H9 (cell line): ENCODE measurements at regions not wholly inside any gene's neighbourhood (a gene's known extent, or its start where the extent isn't known, plus 50 kb on each side); places are given as distances from the start of the nearest gene placed in this dataset.

ENCODE experiments used
- DNase-seq: peaks from one replicate; pipeline ENCODE4 v3.0.0-alpha.2; 2017
- H2AFZ ChIP-seq: one replicate; pipeline ENCODE4 v1.6.1; 2013; ENCODE audit warnings: mild to moderate bottlenecking, low read length, control low read depth, moderate library complexity
- H2AK5ac ChIP-seq: 2 replicates; pipeline ENCODE4 v1.6.1; 2013; ENCODE audit warnings: low read length, control low read depth, mixed read lengths; ENCODE audit not compliant: insufficient read length
- H2BK120ac ChIP-seq: one replicate; pipeline ENCODE4 v1.6.1; 2013; ENCODE audit warnings: low read depth, mild to moderate bottlenecking, low read length, control low read depth, inconsistent platforms; ENCODE audit not compliant: poor library complexity, severe bottlenecking
- H2BK12ac ChIP-seq: 2 replicates; pipeline ENCODE4 v1.6.1; 2013; ENCODE audit warnings: low read length, control low read depth, mixed read lengths, low read depth; ENCODE audit not compliant: insufficient read length
- H2BK15ac ChIP-seq: 2 replicates; pipeline ENCODE4 v1.6.1; 2013; ENCODE audit warnings: low read depth, low read length, control low read depth
- H2BK20ac ChIP-seq: one replicate; pipeline ENCODE4 v1.6.1; 2013; ENCODE audit warnings: low read depth, mild to moderate bottlenecking, low read length, control low read depth, inconsistent platforms; ENCODE audit not compliant: poor library complexity, severe bottlenecking
- H2BK5ac ChIP-seq: 2 replicates; pipeline ENCODE4 v1.6.1; 2013; ENCODE audit warnings: low read length, control low read depth, mixed read lengths; ENCODE audit not compliant: insufficient read length
- H3K14ac ChIP-seq: 2 replicates; pipeline ENCODE4 v1.6.1; 2013; ENCODE audit warnings: low read length, control low read depth; ENCODE audit not compliant: insufficient read depth
- H3K18ac ChIP-seq: 2 replicates; pipeline ENCODE4 v1.6.1; 2013; ENCODE audit warnings: low read depth, mild to moderate bottlenecking, mixed read lengths, low read length, control low read depth; ENCODE audit not compliant: insufficient read length
- H3K23ac ChIP-seq: 2 replicates; pipeline ENCODE4 v1.6.1; 2013; ENCODE audit warnings: low read length, control low read depth, mixed read lengths, low read depth; ENCODE audit not compliant: insufficient read length
- H3K23me2 ChIP-seq: 2 replicates; pipeline ENCODE4 v1.6.1; 2013; ENCODE audit warnings: low read depth, mild to moderate bottlenecking, mixed read lengths, low read length, control low read depth; ENCODE audit not compliant: insufficient read length, poor library complexity, severe bottlenecking
- H3K27ac ChIP-seq: 2 replicates; pipeline ENCODE4 v1.5.1; 2013; ENCODE audit warnings: low read length, control low read depth, mixed read lengths, low read depth; ENCODE audit not compliant: insufficient read length
- H3K27me3 ChIP-seq: 2 replicates; pipeline ENCODE4 v1.6.1; 2013; ENCODE audit warnings: low read length, control low read depth, inconsistent platforms; ENCODE audit not compliant: insufficient read depth
- H3K4ac ChIP-seq: 2 replicates; pipeline ENCODE4 v1.6.1; 2013; ENCODE audit warnings: low read depth, mild to moderate bottlenecking, control low read depth, inconsistent platforms, low read length, moderate library complexity
- H3K4me1 ChIP-seq: 2 replicates; pipeline ENCODE4 v1.6.1; 2013; ENCODE audit warnings: low read length, control low read depth, inconsistent platforms; ENCODE audit not compliant: insufficient read depth
- H3K4me2 ChIP-seq: 2 replicates; pipeline ENCODE4 v1.6.1; 2013; ENCODE audit warnings: low read length, control low read depth, mixed read lengths; ENCODE audit not compliant: insufficient read length, insufficient read depth
- H3K56ac ChIP-seq: 2 replicates; pipeline ENCODE4 v1.6.1; 2013; ENCODE audit warnings: low read depth, mild to moderate bottlenecking, mixed read lengths, low read length, control low read depth; ENCODE audit not compliant: insufficient read length
- H3K79me1 ChIP-seq: 2 replicates; pipeline ENCODE4 v1.6.1; 2013; ENCODE audit warnings: low read depth, mild to moderate bottlenecking, moderate library complexity, low read length, control low read depth, inconsistent platforms; ENCODE audit not compliant: insufficient read depth, poor library complexity, severe bottlenecking
- H3K79me2 ChIP-seq: 2 replicates; pipeline ENCODE4 v1.6.1; 2013; ENCODE audit warnings: low read length, control low read depth, inconsistent platforms; ENCODE audit not compliant: insufficient read depth
- H3K9ac ChIP-seq: 2 replicates; pipeline ENCODE4 v1.6.1; 2013; ENCODE audit warnings: low read length, control low read depth, mixed read lengths; ENCODE audit not compliant: insufficient read length; ENCODE audit errors: extremely low read depth
- H3K9me3 ChIP-seq: one replicate; pipeline ENCODE4 v1.6.1; 2013; ENCODE audit warnings: low read depth, low read length, inconsistent platforms; ENCODE audit not compliant: control insufficient read depth
- H3T11ph ChIP-seq: one replicate; pipeline ENCODE4 v1.6.1; 2013; ENCODE audit warnings: mild to moderate bottlenecking, low read length, control low read depth, inconsistent platforms
- H4K20me1 ChIP-seq: one replicate; pipeline ENCODE4 v1.6.1; 2013; ENCODE audit not compliant: control insufficient read depth, insufficient read length, insufficient read depth
- H4K5ac ChIP-seq: 2 replicates; pipeline ENCODE4 v1.6.1; 2013; ENCODE audit warnings: low read depth, mild to moderate bottlenecking, mixed read lengths, low read length, control low read depth; ENCODE audit not compliant: insufficient read length
- H4K8ac ChIP-seq: replicated peaks from 2 replicates; pipeline ENCODE4 v1.6.1; 2013; ENCODE audit warnings: low read length, control low read depth, mixed read lengths, low read depth; ENCODE audit not compliant: insufficient read length
- H4K91ac ChIP-seq: 2 replicates; pipeline ENCODE4 v1.6.1; 2013; ENCODE audit warnings: low read depth, mild to moderate bottlenecking, moderate library complexity, mixed read lengths, low read length, control low read depth; ENCODE audit not compliant: insufficient read length
- H3K27ac Mint-ChIP-seq, 3 experiments: 2 replicates in 2 of 3; 3 replicates in 1 of 3; pipeline ENCODE4 v1.8.0; 2020 to 2021; ENCODE audit warnings: mixed read lengths in 3 of 3, mild to moderate bottlenecking in 1 of 3, moderate library complexity in 1 of 3
- H3K27me3 Mint-ChIP-seq: 2 replicates; pipeline ENCODE4 v1.8.0; 2021; ENCODE audit warnings: low read depth, mild to moderate bottlenecking, moderate library complexity, mixed read lengths
- H3K36me3 Mint-ChIP-seq, 3 experiments: 2 replicates in 2 of 3; 3 replicates in 1 of 3; pipeline ENCODE4 v1.8.0; 2020 to 2021; ENCODE audit warnings: low read depth in 3 of 3, mixed read lengths in 3 of 3; ENCODE audit not compliant: insufficient read depth in 1 of 3
- H3K4me1 Mint-ChIP-seq, 2 experiments: 2 replicates each; pipeline ENCODE4 v1.8.0; 2020; ENCODE audit warnings: mixed read lengths in 2 of 2
- H3K4me3 Mint-ChIP-seq, 2 experiments: 2 replicates in 1 of 2; 3 replicates in 1 of 2; pipeline ENCODE4 v1.8.0; 2020 to 2021; ENCODE audit warnings: mild to moderate bottlenecking in 2 of 2, mixed read lengths in 2 of 2, moderate library complexity in 1 of 2
- H3K9me3 Mint-ChIP-seq, 2 experiments: 2 replicates in 1 of 2; 3 replicates in 1 of 2; pipeline ENCODE4 v1.8.0; 2020; ENCODE audit warnings: mild to moderate bottlenecking in 2 of 2, mixed read lengths in 2 of 2, moderate library complexity in 1 of 2
- CTCF ChIP-seq: fragments of 200-600 bp; sonication (generic); conservative IDR thresholded peaks from 3 replicates; pipeline ENCODE4 v1.8.0; 2021; ENCODE audit warnings: antibody characterized with exemption, mild to moderate bottlenecking
- WGBS: extraction: QIAGEN DNeasy Blood & Tissue Kit; methylation state at CpG from one replicate; pipeline ENCODE4 v1.1.7; 2013; ENCODE audit warnings: missing lambda C conversion rate, low lambda C conversion rate, mixed read lengths; ENCODE audit not compliant: insufficient read length; ENCODE audit errors: extremely low coverage; 5-methylcytosine and 5-hydroxymethylcytosine counted together

GRCh38 chr18:76136701-76137100, 358.3 kb downstream of the ZNF516 start:
- Histone ChIP-seq H3K23ac (no peak overlapping the region), H3K56ac (no peak overlapping the region), H2BK12ac (no peak overlapping the region), H3K9me3 (no peaks in the 10 kb centered on the region), H3K14ac (no peak overlapping the region), H3K4me1 (no peaks in the 10 kb centered on the region), H4K5ac (no peak overlapping the region), H2BK15ac (no peak overlapping the region), H3K18ac (no peak overlapping the region), H3K79me2 (no peaks in the 10 kb centered on the region), H3K27me3 (no peaks in the 10 kb centered on the region), H3K79me1 (no peaks in the 10 kb centered on the region), H2BK120ac (no peak overlapping the region), H2AFZ (no peak overlapping the region), H3K4me2 (no peak overlapping the region), H3K9ac (no peak overlapping the region), H2BK20ac (no peak overlapping the region), H2AK5ac (no peak overlapping the region), H4K91ac (no peak overlapping the region), H3K23me2 (no peaks in the 10 kb centered on the region), H4K8ac (no peak overlapping the region), H3K4ac (no peak overlapping the region), H3K27ac (no peak overlapping the region), H4K20me1 (no peaks in the 10 kb centered on the region), H2BK5ac (no peak overlapping the region), H3T11ph (no peak overlapping the region)
- DNase-seq: no peak
- Mint-ChIP-seq H3K9me3 (peaks cover 6 to 13% of the 10 kb centered on the region in 2 experiments; a peak in 4 of 5 replicates), H3K36me3 (peaks cover 0 to 2% (median 0%) of the 10 kb centered on the region in 3 experiments; a peak in 2 of 7 replicates), H3K4me1 (no peaks in the 10 kb centered on the region), H3K27ac (no peak overlapping the region), H3K4me3 (no peak overlapping the region), H3K27me3 (no peaks in the 10 kb centered on the region; the same call in 1 of the 2 replicates)
- no CpG with 5 or more reads among the region's 10 CpGs for WGBS
- no peak for TF ChIP-seq CTCF
